RPMI8226 (cell line): ENCODE measurements at regions not wholly inside any gene's neighbourhood (a gene's known extent, or its start where the extent isn't known, plus 50 kb on each side); places are given as distances from the start of the nearest gene placed in this dataset.

Source experiments
- DNase-seq: peaks from one replicate; pipeline ENCODE4 v3.0.0-alpha.2; 2015

GRCh38 chr7:112877691-112878460, 87.7 kb upstream of the TMEM168 start:
- DNase-seq = no peak

- DNase-seq = no peak
Measured at GRCh38 chr7:112876877-112877276, 86.7 kb upstream of the TMEM168 start.

GRCh38 chr7:112874909-112875308, 84.7 kb upstream of the TMEM168 start:
- no peak for DNase-seq

DNA sequence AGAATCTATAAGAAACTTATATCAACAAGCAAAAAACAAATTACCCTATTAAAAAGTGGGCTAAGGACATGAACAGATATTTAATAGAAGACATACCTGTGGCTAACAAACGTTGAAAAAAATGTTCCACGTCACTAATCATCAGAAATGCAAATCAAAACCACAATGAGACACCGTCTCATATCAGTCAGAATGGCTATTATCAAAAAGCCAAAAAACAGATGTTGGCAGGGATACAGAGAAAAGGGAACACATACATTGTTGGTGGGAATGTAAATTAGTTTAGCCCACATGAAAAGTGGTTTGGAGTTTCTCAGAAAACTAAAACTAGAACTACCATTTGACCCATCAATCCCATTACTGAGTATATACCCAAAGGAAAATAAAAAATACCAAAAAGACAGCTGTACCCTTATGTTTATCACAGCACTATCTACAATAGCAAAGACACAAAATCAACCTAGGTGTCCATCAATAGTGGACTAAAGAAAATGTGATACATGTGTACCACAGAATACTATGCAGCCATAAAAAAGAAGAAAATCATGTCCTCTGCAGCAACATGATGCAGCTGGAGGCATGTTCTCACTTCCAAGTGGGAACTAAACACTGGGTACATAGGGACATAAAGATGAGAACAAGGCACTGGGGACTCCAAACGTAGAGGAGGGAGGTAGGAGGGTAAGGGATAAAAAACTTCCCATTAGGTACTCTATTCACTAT, 83.8 kb upstream of the TMEM168 start:
- no peak for DNase-seq

- DNase-seq = peak; percentile 76
Measured at GRCh38 chr7:112869111-112869774, 79.0 kb upstream of the TMEM168 start.

GRCh38 chr7:112868609-112869008, 78.4 kb upstream of the TMEM168 start:
- DNase-seq = no peak

- DNase-seq = peak; percentile 94
Measured at GRCh38 chr7:112866424-112866823, 76.2 kb upstream of the TMEM168 start.

DNA sequence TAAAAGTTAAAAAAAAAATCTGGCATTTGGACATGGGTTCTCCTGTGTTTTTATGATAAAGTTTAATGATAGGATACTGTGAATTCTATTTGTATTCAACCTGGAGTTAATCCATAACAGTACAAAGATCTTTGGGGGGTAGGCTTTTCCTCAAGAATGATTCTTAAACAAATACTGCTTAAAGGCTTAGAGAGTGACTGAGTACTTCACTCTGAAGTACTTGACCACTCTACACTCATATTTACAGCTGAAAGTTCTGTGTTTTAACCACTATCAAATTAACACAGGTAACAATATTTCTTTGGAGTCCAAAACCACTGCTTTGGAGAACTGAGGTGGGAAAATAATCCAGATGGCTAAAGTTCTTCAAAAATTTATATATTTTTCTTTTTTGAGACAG, 74.2 kb upstream of the TMEM168 start:
- no peak for DNase-seq

DNA sequence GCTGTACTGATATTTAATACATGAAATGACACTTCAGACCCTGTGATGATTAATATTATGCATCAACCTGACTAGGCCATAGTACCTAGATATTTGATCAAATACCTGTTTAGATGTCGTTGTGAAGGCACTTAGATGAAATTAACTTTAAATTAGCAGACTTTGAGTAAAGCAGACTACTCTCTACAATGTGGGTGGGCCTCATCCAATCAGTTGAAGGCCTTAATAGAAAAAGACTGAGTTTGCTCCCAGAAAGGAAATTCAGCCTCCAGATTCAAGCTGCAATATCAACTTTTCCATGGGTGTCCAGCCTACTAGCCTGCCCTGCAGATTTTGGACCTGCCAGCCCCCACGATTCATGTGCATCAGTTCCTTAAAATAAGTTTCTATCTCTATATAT, 68.6 kb upstream of the TMEM168 start:
- DNase-seq = no peak

- peak; percentile 70 for DNase-seq
Measured at GRCh38 chr7:112855227-112855626, 65.0 kb upstream of the TMEM168 start.

- no peak for DNase-seq
Measured at GRCh38 chr7:112854169-112854568, 64.0 kb upstream of the TMEM168 start.

GRCh38 chr7:112853422-112853821, 63.2 kb upstream of the TMEM168 start:
- no peak for DNase-seq

DNA sequence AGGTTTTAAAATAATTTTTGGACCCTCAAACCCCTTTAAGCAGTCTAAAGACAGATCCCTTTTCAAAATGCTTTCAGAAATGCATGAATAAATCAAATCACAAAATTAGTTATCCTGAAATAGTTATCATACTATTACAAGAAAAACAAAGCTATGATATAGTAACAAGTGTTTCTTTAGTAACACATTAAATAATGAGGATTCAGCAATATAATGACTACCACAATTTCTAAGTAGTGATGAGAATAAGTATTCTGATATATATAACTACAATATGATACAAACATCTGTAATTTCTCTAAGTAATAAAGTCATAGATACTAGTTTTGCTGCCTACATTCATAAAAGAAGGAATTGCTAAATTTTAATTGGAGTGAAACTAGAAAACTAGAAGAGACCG, 53.0 kb upstream of the TMEM168 start:
- DNase-seq = no peak
